Mesodermal cell (in vitro differentiated cells): ENCODE measurements at regions not wholly inside any gene's neighbourhood (a gene's known extent, or its start where the extent isn't known, plus 50 kb on each side); places are given as distances from the start of the nearest gene placed in this dataset.

ENCODE experiments used
- H3K27ac ChIP-seq: 2 replicates; pipeline ENCODE4 v1.7.0; 2013; ENCODE audit warnings: mild to moderate bottlenecking, low read depth, low read length, moderate library complexity; ENCODE audit not compliant: severe bottlenecking
- H3K36me3 ChIP-seq: 2 replicates; pipeline ENCODE4 v1.7.1; 2013; ENCODE audit warnings: mild to moderate bottlenecking, low read length, moderate library complexity; ENCODE audit not compliant: control insufficient read depth, insufficient read depth
- H3K4me1 ChIP-seq: one replicate; pipeline ENCODE4 v1.7.1; 2013; ENCODE audit warnings: mild to moderate bottlenecking, low read length; ENCODE audit not compliant: insufficient read depth, control insufficient read depth, poor library complexity, severe bottlenecking
- H3K4me3 ChIP-seq: 2 replicates; pipeline ENCODE4 v1.7.0; 2013; ENCODE audit warnings: low read length, control low read depth, mild to moderate bottlenecking; ENCODE audit not compliant: insufficient read depth, poor library complexity, severe bottlenecking; ENCODE audit errors: extremely low read depth
- H3K9me3 ChIP-seq: 2 replicates; pipeline ENCODE4 v1.7.1; 2013; ENCODE audit warnings: mild to moderate bottlenecking, low read length, moderate library complexity; ENCODE audit not compliant: control insufficient read depth
- WGBS, 2 experiments: methylation state at CpG; one replicate each; pipeline ENCODE4 v1.1.5; 2013; ENCODE audit warnings: missing lambda C conversion rate in 2 of 2; ENCODE audit not compliant: insufficient coverage in 2 of 2; 5-methylcytosine and 5-hydroxymethylcytosine counted together

DNA sequence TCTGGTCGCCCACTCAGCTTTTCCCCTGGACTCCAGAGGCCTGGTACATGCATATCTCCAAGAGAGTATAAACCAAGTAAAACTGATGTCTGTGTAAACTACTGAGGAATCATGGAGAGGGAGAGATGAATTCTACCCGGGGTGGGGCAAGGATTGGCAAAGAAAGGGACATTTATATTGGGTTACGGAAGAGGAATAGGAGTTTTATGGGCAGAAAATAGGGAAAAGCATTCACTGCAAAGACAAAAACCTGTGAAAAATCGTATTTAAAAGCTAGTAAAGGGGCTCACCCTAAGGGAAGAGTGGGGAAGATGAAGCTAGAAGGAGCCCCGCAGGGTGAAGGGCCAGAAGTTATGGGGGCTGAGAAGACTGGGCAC is 248.0 kb upstream of the KLF4 start:
- Histone ChIP-seq H3K9me3 (no peaks in the 10 kb centered on the region), H3K4me3 (no peak overlapping the region), H3K27ac (no peak overlapping the region), H3K36me3 (no peaks in the 10 kb centered on the region), H3K4me1 (no peaks in the 10 kb centered on the region)
- WGBS, 2 experiments, result 78 to 89% methylated on average over 4 to 5 of the region's 5 CpGs

DNA sequence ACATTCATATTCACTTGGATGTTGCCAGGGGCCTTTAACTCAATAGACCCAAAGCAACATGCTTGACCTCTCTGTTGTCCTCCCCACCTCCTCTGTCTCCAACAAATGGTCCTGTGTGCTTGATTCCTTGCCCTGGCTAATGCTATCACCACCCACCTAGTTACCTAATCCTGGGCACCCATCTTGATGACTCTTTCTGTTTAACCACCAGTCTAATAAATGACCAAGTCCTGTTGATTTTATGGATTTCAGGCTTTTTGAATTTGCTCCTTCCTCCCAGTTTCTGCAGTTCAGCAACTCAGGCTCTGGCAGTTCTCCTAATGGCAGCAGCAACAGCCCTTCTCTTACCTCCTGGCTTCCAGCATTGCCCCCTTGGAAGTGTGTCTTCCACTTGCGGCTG is 246.3 kb upstream of the KLF4 start:
- H3K36me3 ChIP-seq, result no peaks in the 10 kb centered on the region
- 78 to 100% methylated on average over 1 of the region's 1 CpG for WGBS, 2 experiments
- no peaks in the 10 kb centered on the region for H3K9me3 ChIP-seq
- H3K27ac ChIP-seq, result no peak overlapping the region
- H3K4me1 ChIP-seq, result no peaks in the 10 kb centered on the region
- no peak overlapping the region for H3K4me3 ChIP-seq

DNA sequence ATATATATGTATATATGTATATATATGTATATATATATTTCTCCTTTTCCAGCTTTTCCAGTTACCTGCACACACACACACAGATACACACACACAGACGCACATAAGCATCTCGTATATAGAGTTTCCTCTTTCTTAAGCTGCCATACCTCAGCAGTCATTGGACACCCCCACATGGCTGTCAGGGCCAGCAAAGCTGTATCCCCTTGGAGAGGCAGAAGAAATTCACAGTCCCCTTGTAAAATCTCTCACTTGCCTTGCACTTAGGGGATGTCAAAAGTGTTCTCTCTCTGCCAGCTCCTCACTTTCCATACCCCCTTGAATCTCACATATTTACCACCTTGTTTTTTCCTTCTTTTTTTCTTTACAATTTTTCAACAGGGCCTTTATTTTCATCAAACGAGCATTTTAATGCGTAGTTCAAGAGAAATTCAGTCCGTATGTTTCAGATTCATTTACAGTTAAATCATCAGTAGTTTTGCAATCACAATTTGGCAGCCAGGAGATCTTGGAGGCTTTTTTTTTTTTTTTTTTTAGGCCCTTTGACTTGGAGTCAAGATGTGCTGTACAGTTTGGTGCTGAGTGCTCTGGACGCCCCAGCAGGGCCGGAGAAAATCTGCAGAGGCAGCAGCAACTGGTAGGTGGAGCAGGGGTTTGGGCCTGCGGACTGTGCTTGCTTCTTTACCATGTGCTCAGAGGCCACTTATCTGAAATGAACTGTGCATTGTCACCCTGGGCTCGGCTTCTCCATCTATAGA is 244.9 kb upstream of the KLF4 start:
- no peak overlapping the region for H3K27ac ChIP-seq
- H3K4me1 ChIP-seq, result no peaks in the 10 kb centered on the region
- H3K36me3 ChIP-seq, result no peaks in the 10 kb centered on the region
- H3K9me3 ChIP-seq, result no peaks in the 10 kb centered on the region
- H3K4me3 ChIP-seq, result no peak overlapping the region
- 95 to 97% methylated on average over 7 to 9 of the region's 9 CpGs for WGBS, 2 experiments

DNA sequence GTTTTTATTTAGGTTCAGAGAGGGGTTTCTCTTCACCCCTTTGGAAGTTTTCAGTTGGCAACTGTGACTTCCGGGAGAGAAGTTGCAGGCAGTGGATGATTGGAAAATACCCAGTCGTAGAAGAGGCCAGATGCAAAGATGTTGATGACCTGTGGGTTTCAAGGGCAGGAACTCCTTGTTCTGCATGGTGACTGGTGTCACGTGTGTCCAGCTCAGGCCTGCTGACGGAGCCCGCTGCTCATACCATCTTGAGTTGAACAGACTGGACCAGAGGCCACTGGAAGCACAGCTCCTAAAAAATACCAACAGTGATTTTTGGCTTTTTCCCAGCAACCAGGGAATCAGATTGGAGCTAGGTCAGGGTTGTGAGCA is 243.9 kb upstream of the KLF4 start:
- Histone ChIP-seq H3K36me3 (no peaks in the 10 kb centered on the region), H3K27ac (no peak overlapping the region), H3K4me3 (no peak overlapping the region), H3K4me1 (no peaks in the 10 kb centered on the region), H3K9me3 (no peaks in the 10 kb centered on the region)
- 93 to 96% methylated on average over 5 of the region's 5 CpGs for WGBS, 2 experiments

DNA sequence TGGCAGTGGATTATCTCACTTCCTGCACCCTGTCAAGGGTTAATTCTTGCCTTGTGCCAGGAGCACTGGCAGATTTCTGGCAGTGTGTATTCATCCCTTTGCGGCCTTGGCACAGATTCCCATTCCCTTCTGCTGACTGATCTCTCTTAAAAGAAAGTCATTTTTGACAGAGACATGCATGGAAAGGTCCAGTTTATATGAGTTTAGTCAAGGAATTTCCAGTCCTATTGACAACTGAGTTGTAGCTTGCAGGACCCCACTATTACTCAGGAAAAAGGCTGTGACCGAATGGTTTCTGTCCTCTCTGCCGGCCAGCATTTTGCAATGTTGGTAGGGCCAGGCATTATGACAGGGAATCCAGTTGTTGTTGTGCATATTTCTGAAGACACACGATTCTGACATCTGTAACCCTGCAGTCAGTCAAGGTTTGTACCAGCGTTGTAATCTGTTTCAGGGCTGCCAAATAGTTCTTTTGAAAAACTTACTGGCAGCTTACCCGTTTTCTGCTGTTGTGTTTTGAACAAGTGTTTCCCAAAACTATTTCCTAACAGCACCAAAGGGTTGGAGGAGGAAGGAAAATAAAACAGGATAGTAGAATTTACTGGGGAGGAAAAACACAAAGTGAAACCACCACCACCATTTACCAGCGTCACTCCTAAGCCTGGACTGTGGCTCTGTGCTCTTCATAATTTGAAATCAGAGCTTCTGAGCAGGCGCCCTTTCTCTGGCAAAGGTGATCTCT is 243.4 kb upstream of the KLF4 start:
- no peaks in the 10 kb centered on the region for H3K9me3 ChIP-seq
- no peaks in the 10 kb centered on the region for H3K36me3 ChIP-seq
- no peak overlapping the region for H3K4me3 ChIP-seq
- WGBS, 2 experiments, result 83 to 87% methylated on average over 5 to 6 of the region's 8 CpGs
- H3K4me1 ChIP-seq, result no peaks in the 10 kb centered on the region
- H3K27ac ChIP-seq, result no peak overlapping the region

DNA sequence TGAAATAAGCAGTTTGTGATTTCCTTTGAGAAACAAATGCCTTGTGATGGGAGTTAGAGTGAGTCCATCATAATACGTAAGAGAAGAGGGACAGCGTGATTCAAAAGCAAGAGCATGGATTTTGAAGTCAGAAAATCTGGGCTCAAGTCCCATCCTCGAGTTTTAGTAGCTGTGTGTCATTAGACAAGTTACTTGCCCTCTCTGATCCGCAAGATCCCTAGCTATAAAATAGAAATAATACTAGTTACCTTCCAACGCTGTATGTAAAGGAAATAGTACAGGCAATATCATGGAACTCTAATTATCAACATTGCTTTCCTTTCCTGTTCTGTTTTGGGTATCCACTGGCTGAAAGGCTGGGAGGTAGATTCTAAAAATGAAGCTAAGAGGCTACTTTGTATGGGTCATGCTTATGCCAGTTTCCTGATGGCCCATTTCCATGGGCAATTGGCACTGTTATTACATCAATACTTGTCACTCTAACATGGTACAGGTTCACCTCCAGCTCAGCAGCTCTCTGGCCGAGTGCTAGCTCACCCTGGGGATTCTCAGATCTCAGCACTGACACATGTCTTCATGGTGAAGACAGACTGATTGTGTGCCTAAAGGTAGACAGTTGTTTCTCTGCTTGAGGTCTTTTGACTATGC is 241.7 kb upstream of the KLF4 start:
- Histone ChIP-seq H3K4me1 (no peaks in the 10 kb centered on the region), H3K36me3 (no peaks in the 10 kb centered on the region), H3K27ac (no peak overlapping the region), H3K4me3 (no peak overlapping the region), H3K9me3 (no peaks in the 10 kb centered on the region)
- WGBS, 2 experiments, result 88 to 94% methylated on average over 3 to 4 of the region's 6 CpGs

DNA sequence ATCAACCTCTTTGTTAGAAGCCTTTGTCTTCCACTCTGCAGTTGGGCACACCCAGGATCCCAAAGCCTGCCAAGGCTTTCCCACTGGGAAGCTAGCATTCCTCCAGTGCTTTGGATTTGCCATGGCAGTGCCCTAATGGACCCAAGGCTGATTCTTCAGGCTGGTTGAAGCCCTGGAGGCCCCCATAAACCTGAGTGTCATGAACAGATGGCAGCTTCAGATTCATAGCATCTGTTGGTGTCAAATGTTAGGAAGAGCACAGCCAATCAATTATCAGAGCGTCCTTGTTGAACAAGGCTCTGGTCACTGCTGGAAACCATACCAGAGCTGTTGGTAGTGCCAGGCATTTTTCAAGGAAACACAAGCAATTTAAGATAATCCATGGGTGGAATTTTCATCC is 241.1 kb upstream of the KLF4 start:
- Histone ChIP-seq H3K27ac (no peak overlapping the region), H3K9me3 (no peaks in the 10 kb centered on the region), H3K36me3 (no peaks in the 10 kb centered on the region), H3K4me1 (no peaks in the 10 kb centered on the region), H3K4me3 (no peak overlapping the region)
- whole genome bisulfite sequencing, 2 experiments, result 86 to 100% methylated on average over 1 of the region's 1 CpG

DNA sequence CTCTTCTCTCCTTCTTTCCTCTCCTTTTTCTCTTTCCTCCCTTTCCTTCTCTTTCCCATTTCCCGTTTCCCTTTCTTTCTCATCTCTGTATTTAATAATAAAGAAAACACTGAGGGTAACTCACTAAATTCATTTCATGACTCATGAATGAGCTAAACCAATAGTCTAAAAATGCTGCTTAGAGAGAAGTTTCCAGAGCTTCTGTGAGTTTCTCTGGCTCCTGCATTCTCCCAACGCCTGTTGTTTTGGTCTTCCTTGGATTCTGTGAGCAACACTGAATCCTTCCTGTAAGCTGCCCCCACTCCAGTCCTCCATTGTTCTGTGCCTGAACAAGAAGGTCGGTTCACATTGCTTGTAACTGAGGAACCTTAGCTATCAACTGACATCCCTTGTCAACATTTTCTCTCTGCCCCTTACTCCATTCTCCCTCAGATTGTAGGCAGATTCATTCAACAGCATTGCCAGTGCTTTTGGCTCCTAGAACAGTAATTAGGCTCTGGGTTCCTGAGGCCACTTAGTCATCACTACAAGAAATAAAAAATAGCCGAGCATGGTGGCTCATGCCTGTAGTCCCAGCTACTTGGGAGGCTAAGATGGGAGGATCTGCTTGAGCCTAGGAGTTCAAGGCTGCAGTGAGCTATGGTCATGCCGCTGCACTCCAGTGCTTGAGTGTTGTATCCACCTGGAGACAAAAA is 237.7 kb upstream of the KLF4 start:
- no peaks in the 10 kb centered on the region for H3K9me3 ChIP-seq
- H3K4me1 ChIP-seq, result no peaks in the 10 kb centered on the region
- H3K4me3 ChIP-seq, result no peak overlapping the region
- H3K36me3 ChIP-seq, result no peaks in the 10 kb centered on the region
- 83 to 88% methylated on average over 4 of the region's 5 CpGs for WGBS, 2 experiments
- no peak overlapping the region for H3K27ac ChIP-seq

DNA sequence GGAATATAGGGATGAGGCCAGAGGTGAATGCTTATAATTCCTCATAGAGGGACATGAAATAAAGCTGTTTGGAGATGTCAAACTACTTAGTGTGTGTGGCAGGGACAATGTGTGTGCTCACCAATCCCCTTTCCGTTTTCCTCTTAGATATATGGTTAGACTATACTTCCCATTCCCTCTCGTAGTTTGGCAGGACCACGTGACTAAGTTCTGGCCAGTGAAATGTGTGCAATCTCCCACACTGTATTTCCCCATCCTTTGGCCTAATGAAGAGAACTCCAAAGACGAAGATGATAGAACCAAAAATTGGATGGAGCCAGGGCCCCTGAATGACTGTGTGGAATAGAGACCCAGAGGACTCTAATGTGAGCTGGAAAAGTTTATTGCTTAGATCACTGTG is 233.4 kb upstream of the KLF4 start:
- Histone ChIP-seq H3K4me3 (no peak overlapping the region), H3K9me3 (no peaks in the 10 kb centered on the region), H3K4me1 (no peaks in the 10 kb centered on the region), H3K36me3 (no peaks in the 10 kb centered on the region), H3K27ac (no peak overlapping the region)
- 97 to 100% methylated on average over 1 to 3 of the region's 4 CpGs for whole genome bisulfite sequencing, 2 experiments

DNA sequence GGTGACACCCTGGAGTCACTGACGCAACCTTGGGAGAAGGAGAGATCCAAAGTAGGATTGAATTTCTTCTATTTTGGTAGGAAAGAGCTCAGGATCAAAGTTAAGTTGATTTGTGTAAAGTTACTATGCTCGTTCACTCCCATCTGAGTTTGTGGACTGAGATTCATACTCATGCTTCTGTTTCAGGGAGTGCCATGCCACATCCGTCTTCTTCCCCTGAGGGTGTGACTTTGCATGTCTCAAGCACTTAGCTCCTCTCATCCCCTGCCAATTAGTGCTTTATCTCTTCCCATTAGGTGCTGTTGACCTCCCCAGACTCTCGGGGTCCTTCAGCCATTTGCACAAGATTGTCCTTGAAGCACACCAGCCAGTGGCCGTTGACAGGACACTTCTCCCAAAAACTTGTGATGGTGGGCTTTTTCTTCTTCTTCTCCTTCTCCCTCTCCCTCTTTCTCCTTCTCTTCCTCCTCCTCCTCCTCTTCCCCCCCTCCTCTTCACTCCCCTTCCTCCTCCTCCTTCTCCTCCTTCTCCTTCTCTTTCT is 232.2 kb upstream of the KLF4 start:
- H3K27ac ChIP-seq, result no peak overlapping the region
- no peak overlapping the region for H3K4me3 ChIP-seq
- H3K36me3 ChIP-seq, result no peaks in the 10 kb centered on the region
- no peaks in the 10 kb centered on the region for H3K4me1 ChIP-seq
- no peaks in the 10 kb centered on the region for H3K9me3 ChIP-seq
- WGBS, 2 experiments, result 68 to 78% methylated on average over 4 of the region's 5 CpGs
